GM23338 (cell line): ENCODE measurements at regions not wholly inside any gene's neighbourhood (a gene's known extent, or its start where the extent isn't known, plus 50 kb on each side); places are given as distances from the start of the nearest gene placed in this dataset.

Experiments used
- CREB1 ChIP-seq: fragments of 250-450 bp; sonication (Bioruptor Pico); IDR thresholded peaks from 2 replicates; pipeline ENCODE4 v1.5.0; 2020; ENCODE audit warnings: low read depth, mild to moderate bottlenecking, moderate library complexity
- CTCF ChIP-seq, 2 experiments: fragments of 200-600 bp in 1 of 2; sonication (generic) in 1 of 2; conservative IDR thresholded peaks; 2 replicates each; pipeline versions ENCODE4 v1.5.1 to v1.6.1; 2016 to 2017; ENCODE audit warnings: antibody characterized with exemption in 2 of 2, low read depth in 2 of 2, mild to moderate bottlenecking in 2 of 2, moderate library complexity in 1 of 2
- EZH2 ChIP-seq: fragments of 200-600 bp; sonication (generic); IDR thresholded peaks from one replicate; pipeline ENCODE4 v1.8.0; 2017; ENCODE audit warnings: antibody characterized with exemption, mild to moderate bottlenecking, low read depth; ENCODE audit not compliant: unreplicated experiment
- EZH2phosphoT487 ChIP-seq: fragments of 200-600 bp; sonication (generic); IDR thresholded peaks from one replicate; pipeline ENCODE4 v1.8.1; 2018; ENCODE audit warnings: antibody characterized with exemption; ENCODE audit not compliant: unreplicated experiment
- NANOG ChIP-seq: IDR thresholded peaks from 2 replicates; pipeline ENCODE4 v1.6.1; 2016; ENCODE audit warnings: antibody characterized with exemption, borderline replicate concordance
- POLR2AphosphoS5 ChIP-seq: IDR thresholded peaks from 2 replicates; pipeline ENCODE4 v1.6.1; 2016; ENCODE audit warnings: antibody characterized with exemption, low read depth
- ZNF331 ChIP-seq: fragments of 250-450 bp; sonication (Bioruptor Pico); IDR thresholded peaks from 2 replicates; pipeline ENCODE4 v1.5.0; 2020; ENCODE audit warnings: low read depth, mild to moderate bottlenecking, moderate library complexity

- no peak for TF ChIP-seq CTCF (conservative IDR thresholded peaks at IDR 0.05; ENCODE audit: low read depth in 2 of 2)
- no peak for TF ChIP-seq POLR2AphosphoS5
- TF ChIP-seq EZH2 = no peak
- TF ChIP-seq EZH2phosphoT487 = no peak
- TF ChIP-seq NANOG = no peak
- TF ChIP-seq CREB1 (CRISPR knock-in tag) = no peak
- TF ChIP-seq ZNF331 (CRISPR knock-in tag) = no peak
Observed at GRCh38 chr9:102295188-102295587, 556.7 kb upstream of the GRIN3A start.
